Hepatic stellate cell (primary cell): ENCODE measurements at regions not wholly inside any gene's neighbourhood (a gene's known extent, or its start where the extent isn't known, plus 50 kb on each side); places are given as distances from the start of the nearest gene placed in this dataset.

ENCODE experiments used
- DNase-seq: peaks from one replicate; pipeline ENCODE4 v3.0.0; 2011; ENCODE audit warnings: low spot score

DNA sequence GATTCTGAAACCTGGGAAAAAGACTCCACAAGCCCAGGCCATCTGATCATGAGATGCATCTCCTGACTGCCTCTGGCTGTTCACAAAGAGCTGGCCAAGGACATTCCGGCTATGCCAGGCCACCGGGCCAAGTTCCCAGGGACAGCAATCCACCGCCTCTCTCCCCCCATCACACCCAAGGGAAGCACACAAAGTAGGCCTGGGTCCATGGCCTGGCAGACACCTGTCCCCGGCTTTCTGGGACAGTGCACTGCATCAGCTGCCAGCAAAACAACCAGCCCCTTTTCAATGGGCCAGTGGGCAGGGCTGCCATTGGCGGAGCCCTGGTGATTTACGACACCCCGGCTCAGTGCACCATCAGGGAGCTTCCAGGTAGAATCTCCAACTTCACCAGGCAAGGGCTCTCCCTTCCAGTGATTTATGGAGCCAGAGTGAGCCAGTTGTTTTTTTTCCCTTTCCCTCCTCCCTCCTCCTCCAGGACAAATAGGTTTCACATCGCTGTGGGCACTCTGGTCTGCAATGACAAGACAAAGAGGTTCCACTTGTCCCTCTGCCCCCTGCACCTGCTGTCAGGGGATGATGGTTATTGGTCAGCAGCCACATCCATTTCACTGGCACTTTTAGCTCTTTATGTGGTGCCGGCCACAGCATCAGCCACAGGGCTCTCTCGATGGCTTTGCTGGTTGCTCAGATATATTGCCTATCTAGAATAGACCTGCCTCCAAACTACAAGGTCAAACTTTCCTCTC, 149.6 kb downstream of the SLC38A6 start:
- DNase-seq: no peak

DNA sequence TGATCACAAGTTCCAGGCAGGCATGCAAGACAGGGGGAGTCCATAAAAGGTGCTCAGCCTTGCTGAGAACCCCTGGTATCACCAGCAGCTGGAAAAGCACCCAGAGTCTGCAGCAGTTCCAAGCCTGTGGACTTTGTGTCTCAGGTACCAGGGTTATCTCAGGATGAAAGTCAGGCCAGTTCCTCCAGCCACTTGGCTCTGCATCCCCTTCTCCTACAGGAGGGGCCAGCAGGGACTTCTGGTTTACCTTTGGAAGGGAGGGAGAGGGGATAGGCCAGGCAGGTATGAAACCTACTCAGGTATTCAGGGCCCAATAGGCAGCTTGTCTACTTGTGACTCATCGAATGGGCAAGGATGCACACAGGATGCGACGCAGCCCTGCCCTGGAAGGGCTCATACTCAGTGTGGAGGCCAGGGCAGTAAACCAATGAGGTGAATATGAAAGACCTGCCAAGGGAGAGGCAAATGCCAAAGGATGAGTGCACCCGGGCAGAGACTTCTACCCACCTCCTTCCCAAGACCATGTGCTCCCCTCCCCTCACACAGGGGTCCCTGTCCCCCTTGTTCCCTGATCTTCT, 148.2 kb downstream of the SLC38A6 start:
- DNase-seq: no peak

DNA sequence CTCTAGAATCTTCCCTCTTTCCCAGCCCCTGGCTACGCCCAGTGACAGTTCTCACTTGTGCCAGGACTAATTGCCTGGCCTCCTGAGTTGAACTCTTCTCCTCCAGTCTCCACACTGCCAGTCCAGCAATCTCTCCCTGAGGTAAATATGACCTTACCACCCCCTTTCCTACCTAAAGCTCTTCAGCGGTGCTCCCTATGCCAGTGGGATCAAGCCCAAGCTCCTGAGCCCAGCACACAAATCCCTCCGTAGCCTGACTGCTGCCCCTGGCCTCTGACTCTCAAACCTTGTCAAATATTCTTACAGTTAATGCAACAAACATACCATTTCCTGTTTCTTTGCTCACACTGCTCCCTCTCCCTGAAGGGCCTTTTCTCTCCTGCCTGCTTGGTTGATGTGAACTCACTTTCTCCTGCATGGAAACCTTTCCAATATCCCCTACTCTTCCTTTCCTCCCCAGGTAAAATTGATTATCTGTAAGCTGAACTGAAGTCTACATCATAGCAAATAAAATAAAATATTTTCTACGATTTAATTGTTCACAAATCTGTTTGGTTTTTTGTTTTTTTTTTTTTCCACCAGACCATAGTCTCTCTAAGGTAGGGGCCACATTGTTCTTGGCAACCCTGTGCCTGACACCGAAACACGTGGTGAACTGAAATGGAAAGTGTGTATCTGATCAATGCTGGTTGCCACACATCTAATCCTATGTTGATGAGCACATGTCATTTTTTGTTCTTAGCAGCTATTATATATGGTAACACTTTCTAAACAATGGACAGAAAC, 147.5 kb downstream of the SLC38A6 start:
- DNase-seq: no peak

DNA sequence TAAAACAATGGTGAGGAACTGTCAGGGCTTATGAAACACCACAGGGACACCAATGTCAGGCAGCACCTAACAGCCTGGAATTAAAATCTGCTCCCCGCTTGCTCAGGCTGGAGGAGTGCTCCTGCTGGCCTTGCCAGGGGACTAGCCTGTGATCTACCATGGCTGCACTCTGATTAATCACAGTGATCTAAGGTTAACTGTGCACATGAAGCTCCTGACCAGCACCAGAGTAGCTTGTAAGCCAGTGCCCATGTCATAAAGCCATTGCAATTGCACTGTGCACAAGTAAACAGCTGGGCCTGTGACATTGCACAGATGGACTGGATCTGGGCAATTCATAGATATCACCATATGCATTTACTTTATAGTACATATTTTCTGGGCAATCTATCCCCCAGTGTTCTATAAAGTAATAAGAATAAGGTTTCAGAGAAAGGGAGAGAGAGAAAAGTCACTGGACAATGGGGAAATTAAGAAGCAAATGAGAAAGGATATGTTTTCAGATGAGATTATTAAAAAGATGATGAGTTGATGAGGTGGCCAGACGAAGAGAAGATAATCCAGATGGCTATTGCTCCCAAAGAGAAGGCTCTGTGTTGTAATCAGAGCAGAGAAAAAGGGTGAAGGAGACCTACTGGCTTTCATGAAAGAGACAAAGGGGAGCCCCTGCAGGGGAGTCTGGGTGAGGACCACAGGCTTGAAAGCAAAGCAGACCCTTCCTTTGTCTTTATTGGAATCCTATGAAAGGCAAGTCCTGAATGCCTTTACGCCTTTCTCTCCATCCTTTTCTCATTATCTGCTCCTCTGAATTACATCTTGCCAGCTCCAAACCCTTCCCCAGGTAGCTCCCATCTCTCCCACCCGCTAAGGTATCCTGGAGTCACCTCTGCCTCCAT, 145.8 kb downstream of the SLC38A6 start:
- DNase-seq: no peak

DNA sequence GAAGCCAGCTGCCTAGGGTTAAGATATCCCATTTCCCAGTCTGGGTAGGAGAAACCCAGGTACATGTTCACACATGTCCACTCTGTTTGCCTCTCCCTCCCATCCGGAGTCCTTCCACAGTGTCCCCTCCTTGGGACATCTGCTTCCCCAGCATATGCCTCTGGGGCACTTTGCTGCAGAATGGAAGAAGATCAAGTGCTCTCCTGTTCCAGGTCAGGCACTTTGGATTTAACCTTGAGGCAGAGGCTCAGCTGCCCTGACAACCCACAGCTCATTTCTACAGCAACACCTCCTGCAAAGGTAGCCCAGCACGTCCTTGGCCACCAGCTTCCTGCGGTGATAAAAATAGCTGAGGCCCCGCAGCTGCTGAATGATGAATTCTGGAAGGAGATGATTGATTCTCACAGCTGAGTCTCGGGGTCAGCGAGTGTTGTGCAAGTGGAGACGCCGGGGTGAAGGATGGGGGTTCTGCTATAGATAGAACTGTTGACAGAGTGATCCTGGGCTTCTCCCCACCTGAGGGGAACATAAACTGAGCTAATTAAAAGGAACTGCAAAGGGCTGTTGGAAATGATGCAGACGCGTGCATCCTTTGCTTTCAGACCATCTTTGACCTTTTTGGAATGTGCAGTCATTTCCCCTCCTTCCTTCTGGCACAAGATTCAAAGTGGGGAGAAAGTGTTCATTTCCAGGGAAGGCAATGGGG, 145.0 kb downstream of the SLC38A6 start:
- DNase-seq: no peak

DNA sequence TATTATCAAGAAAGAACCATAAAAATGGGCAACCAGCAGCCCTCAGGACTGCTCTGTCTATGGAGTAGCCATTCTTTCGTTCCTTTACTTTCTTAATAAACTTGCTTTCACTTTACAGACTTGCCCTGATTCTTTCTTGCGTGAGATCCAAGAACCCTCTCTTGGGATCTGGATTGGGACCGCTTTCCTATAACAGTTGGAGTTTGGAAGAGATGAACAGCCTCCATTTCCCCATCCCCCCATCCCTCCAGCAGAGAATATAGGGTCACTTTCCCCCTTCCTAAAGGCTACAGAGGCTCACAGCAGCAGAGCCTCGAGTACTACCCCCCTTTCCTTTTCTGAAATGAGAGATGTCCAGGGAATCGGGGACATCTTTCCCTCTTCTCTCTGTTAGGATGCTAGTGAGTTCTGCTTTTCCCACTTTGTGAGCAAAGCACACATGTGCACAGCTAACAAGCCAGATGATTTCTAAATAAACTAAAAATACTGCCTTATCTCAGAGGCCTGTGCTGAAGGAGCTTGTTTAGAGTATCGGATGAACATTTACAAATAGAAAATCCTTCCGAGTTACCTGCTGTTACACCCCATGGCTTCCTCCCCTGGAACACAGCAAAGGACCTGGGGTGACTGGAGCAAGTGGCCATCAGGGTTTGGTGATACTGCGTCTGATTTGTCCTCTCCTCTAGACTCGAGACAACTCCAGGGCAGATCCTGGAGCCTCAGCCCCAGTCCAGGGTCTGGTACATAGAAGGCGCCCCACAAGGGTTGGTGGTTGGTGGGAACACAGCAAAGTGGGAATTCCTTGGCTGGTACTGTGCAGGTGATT, 144.2 kb downstream of the SLC38A6 start:
- DNase-seq: no peak

DNA sequence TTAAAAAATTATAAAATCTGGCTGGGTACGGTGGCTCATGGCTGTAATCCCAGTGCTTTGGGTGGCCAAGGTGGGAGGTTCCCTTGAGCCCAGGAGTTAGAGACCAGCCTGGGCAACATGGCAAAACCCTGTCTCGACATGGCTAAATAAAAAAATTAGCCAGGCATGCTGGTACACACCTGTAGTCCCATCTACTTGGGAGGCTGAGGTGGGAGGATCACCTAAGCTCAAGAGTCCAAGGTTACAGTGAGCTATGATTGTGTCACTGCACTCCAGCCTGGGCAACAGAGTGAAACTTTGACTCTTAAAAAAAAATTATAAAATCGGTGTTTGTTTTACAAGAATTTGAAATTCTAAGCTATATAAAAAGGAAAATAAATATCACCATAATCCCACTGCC, 141.8 kb downstream of the SLC38A6 start:
- DNase-seq: no peak

DNA sequence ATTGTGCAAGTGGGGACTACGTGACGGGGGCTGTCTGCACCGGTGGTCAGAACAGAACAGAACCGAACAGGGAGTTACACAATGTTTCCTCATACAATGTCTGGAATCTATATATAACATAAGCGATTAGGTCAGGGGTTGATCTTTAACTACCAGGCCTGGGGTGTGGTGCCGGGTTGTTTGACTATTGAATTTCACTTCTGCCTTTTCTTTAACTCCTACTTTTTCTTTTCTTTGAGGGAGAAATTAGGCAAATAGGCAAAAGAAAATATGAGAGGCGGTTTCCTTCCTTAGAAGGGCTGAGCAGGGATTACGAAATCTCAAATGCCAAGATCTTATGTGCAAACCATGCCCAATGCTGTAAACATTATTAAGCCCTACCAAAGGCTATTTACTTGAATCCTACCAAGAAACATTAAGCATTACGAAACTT, 140.3 kb downstream of the SLC38A6 start:
- no peak for DNase-seq

DNA sequence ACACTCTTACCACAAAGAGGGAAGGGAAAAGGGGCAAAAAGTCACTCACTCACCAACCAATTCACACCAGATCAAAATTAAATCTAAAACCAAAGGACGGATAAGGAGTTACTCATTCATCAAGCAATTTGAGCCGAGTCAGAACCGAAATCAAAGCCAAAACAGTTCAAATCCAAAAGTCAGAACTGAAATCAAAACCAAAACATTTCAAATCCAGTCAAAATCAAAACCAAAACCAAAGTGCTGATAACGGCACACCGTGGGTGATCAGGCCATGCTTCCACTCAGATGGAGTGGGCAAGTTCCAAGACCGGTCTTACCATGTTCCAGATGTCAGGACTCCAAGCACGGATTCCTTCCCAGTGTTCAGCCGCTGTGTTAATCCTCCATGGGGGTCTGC, 139.5 kb downstream of the SLC38A6 start:
- DNase-seq: no peak

DNA sequence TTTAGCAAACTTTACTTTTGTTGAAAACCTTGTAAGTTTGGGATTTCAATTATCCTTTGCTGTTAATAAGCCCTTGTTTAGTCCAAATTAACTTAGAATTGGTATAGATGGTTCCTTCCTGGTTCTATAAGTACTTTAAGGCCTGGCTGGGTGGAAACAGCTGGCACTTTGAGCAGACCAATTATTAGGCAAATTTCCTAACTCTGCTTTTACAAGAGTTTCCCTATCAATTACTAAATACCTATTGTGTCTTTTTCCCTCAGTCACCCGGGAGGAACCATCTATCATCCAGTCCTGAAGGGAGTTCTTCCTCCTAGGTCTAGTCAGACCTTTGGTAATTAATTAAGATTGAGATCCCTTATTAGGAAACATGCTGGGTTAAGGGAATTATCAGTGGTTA, 138.0 kb downstream of the SLC38A6 start:
- DNase-seq: no peak

DNA sequence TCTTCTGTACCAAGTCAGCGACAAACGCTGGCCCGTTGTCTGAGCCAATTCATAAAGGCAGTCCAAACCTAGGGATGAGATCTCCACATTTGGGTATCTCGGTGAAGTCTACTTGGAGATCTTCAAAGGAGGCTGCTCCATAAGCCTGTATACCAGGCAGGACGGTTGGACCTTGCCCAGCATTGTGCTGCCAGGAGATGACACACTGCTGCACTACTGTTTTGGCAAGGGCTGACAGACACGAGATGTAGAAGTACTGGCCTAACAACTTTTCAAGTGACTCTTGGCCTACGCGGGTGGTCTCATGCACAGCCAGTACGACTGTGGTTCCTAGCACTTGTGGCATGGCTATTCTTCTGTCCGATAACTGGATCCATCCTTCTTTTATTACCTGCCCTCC, 135.3 kb downstream of the SLC38A6 start:
- DNase-seq: no peak

DNA sequence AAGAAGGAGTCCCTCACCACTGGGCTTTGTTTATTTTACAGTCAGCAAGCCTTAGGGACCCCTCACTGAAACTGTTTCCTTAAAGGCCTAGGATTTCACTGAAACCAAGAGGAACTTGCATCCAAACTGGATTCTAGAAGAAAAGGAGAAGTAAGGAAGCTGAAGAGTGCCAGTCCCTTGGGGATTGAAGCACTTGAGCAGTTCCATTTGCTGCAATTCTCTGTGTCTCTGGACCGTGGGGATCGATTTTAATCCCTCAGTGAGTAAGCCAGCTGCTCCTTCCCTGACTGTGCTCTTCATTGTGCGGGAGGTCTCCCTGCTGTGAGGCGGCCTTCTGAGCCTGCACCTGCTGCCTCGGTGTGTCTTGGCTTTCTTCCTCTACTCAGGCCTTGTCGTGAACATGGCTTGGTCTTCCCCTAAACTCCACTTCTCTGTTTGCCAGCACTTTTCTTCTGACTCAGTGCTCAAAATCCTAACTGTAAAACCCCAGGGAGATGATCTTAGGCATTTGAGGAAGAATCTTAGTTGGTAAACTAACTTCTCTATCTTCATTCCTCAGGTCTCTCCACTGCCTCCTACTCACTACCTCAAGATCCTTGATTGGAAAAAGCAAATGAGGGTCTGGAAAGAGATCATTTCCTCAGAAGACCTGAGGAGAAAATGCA, 132.6 kb downstream of the SLC38A6 start:
- no peak for DNase-seq

DNA sequence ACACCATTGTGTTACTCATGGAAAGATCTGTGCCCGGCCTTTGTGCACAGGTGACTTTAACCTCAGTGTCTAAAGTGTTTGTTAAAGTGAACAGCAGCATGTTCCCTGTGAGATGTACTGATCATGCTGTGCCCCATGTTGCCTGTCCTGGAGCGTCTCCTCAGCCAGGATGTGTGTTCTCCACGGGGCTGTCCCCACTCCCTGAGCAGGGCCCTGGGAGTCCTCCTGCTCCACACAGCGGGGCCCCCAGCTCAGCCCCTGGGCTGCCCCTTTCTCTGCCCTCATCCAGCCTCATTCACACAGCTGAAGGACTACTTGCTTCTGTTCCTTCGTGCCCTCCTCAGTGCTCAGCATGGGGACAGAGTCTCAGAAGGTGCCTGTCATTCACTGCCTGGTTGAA, 131.5 kb downstream of the SLC38A6 start:
- no peak for DNase-seq

DNA sequence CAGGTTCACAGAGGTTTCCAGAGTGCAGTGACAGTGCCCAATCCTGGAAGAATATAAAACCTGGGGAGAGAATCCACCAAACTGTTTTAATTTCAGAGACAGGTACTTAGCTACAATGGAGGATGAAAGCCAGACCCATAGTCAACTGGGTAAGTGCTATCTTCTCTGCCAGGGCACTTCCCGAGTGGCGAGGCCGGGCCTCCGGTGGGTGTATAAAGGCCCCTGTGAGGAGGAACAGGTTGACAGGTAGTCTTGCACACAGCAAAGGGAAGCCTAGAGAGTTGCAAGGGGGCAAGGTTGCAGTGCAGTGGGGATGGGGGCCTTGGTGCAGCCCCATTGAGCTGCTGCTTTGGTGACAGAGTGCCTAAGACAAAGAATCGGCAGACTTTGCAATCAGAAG, 130.7 kb downstream of the SLC38A6 start:
- DNase-seq: no peak

DNA sequence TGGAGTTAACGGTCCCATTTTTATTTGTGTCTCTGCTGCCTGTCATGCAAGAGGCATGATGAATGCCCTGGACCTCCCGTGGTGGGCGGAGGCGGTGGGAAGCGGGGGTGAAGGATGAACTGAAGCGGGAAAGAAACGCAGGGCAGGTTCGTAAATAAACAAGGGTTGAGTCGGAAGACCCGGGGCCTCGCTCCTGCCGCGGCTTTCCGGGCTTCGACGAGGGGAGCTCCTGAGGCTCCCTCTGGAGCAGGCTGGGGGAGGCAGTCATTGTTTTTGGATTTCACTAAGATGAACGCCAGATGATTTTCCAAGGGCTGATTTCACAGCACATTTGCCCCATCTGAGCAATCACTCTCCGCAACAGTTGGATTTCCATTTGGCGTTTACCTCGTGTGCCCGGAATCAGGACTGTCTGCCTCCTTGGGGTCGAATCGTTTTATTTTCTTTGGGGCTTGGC, 130.2 kb downstream of the SLC38A6 start:
- no peak for DNase-seq

DNA sequence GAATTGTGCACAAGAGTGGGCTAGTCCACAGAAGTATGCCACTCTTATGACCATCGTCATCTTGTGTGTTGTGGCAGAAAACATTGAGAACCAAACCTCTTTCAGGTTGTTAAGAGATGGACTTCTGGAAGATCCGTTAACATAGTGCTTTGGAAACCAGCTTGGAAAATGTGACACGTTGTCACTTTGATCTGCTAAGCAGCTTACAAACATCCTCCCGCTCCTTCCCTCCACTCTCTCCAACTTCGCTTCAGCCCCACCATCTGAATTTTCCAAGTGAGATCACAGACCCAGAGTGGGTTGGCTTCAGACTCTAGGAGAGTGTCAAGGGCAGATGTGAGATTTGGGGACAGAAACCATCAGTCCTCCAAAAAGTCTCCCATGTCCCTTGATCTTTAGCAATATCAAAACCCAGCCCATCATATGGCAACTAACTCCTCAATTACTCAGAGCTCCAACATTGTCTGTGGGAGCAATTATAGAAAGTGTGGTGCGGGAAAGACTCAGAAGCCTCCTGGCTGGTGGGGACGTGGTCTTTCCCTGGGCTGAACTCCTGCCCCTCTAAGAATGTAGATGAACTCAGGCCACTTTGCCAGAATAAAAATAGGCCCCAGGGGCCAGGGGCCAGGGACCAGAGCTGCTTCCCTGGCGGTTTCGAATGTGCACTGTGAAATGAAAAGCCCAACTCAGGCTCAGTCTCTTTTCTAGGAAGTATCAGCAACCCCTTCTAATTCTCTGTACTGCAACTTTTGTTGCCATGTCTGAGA, 129.5 kb downstream of the SLC38A6 start:
- DNase-seq: no peak

DNA sequence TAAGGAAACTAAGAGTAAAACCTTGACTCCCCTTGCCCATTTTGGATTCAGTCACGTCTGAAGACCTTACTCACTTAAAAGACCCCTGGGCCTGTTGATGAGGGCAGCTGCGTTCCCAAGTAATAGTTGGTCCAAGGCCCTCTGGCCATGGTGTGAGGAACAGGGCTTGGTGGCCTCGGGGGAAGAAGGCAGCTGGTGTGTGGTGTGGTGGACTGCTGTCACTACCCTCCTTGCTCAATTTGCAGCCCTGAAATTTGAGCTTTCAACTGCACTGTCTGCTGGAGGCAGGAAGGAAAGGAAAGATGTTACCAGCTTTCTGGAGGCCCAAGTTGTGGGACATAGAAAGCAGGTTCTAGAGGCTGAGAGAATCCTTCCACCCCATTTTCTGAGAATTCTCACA, 128.2 kb downstream of the SLC38A6 start:
- DNase-seq: no peak

DNA sequence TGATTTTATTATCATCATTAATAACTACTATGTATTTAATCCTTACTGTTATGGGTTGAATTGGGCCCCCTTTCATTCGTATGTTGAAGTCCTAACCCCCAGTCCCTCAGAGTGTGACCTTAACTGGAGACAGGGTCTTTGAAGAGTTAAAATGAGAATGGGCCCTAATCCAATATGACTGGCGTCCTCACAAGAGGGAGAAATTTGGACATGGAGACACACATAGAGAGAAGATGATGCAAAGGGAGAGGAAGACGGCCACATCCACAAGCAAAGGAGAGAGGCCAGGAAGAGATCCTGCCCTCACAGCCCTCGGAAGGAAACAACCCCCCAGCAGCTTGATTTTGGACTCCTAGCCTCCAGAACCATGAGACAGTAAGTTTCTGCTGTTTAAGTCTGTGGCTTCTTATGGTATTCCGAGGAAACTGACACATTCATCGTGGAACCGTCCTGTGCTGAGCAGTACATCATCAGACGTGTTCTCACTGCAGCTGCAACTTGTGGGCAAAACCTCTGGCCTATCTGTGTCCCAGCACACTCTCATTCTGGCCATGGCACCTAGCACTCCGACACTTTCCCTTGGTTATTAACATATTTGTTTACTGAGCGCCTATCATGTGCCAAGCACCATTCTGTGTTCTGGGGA, 127.6 kb downstream of the SLC38A6 start:
- DNase-seq: no peak
